ENCODE measurements at regions not wholly inside any gene's neighbourhood (a gene's known extent, or its start where the extent isn't known, plus 50 kb on each side); places are given as distances from the start of the nearest gene placed in this dataset.

- TF ChIP-seq POLR2AphosphoS5 (IDR thresholded peaks at IDR 0.05; ENCODE audit: low read depth, low read length) (no peak), SIN3A (IDR thresholded peaks at IDR 0.05; ENCODE audit: borderline replicate concordance, insufficient read depth, low read length) (no peak), FOXP2 (optimal IDR thresholded peaks at IDR 0.05; ENCODE audit: borderline replicate concordance, extremely low read depth, extremely low read length, insufficient read depth) (no peak), REST (IDR thresholded peaks at IDR 0.05; ENCODE audit: insufficient read depth in 1 of 2, low read depth in 2 of 2, low read length in 2 of 2) (no peak), TAF1 (IDR thresholded peaks at IDR 0.05; ENCODE audit: borderline replicate concordance, insufficient read depth, low read length) (no peak)
These were observed 193.2 kb upstream of the DDX18 start for GRCh38 chr2:117621326-117621725.

- TF ChIP-seq TAF1 (IDR thresholded peaks at IDR 0.05; ENCODE audit: borderline replicate concordance, insufficient read depth, low read length) (no peak), REST (IDR thresholded peaks at IDR 0.05; ENCODE audit: insufficient read depth in 1 of 2, low read depth in 2 of 2, low read length in 2 of 2) (no peak), POLR2AphosphoS5 (IDR thresholded peaks at IDR 0.05; ENCODE audit: low read depth, low read length) (no peak), FOXP2 (optimal IDR thresholded peaks at IDR 0.05; ENCODE audit: borderline replicate concordance, extremely low read depth, extremely low read length, insufficient read depth) (no peak), SIN3A (IDR thresholded peaks at IDR 0.05; ENCODE audit: borderline replicate concordance, insufficient read depth, low read length) (no peak)
These were observed 183.1 kb upstream of the DDX18 start for GRCh38 chr2:117631152-117631945.

- TF ChIP-seq FOXP2 (optimal IDR thresholded peaks at IDR 0.05; ENCODE audit: borderline replicate concordance, extremely low read depth, extremely low read length, insufficient read depth) (no peak), REST (IDR thresholded peaks at IDR 0.05; ENCODE audit: insufficient read depth in 1 of 2, low read depth in 2 of 2, low read length in 2 of 2) (no peak), SIN3A (IDR thresholded peaks at IDR 0.05; ENCODE audit: borderline replicate concordance, insufficient read depth, low read length) (no peak), POLR2AphosphoS5 (IDR thresholded peaks at IDR 0.05; ENCODE audit: low read depth, low read length) (no peak), TAF1 (IDR thresholded peaks at IDR 0.05; ENCODE audit: borderline replicate concordance, insufficient read depth, low read length) (no peak)
These were observed 179.0 kb upstream of the DDX18 start for GRCh38 chr2:117635481-117635880.

GRCh38 chr2:117639401-117639800 is 175.1 kb upstream of the DDX18 start:
- no peak for TF ChIP-seq FOXP2 (optimal IDR thresholded peaks at IDR 0.05; ENCODE audit: borderline replicate concordance, extremely low read depth, extremely low read length, insufficient read depth)
- no peak for TF ChIP-seq POLR2AphosphoS5 (IDR thresholded peaks at IDR 0.05; ENCODE audit: low read depth, low read length)
- no peak for TF ChIP-seq TAF1 (IDR thresholded peaks at IDR 0.05; ENCODE audit: borderline replicate concordance, insufficient read depth, low read length)
- no peak for TF ChIP-seq REST (IDR thresholded peaks at IDR 0.05; ENCODE audit: insufficient read depth in 1 of 2, low read depth in 2 of 2, low read length in 2 of 2)
- TF ChIP-seq SIN3A (IDR thresholded peaks at IDR 0.05; ENCODE audit: borderline replicate concordance, insufficient read depth, low read length) = no peak

Measured in PFSK-1 (cell line).